GM23338 (cell line): ENCODE measurements at regions not wholly inside any gene's neighbourhood (a gene's known extent, or its start where the extent isn't known, plus 50 kb on each side); places are given as distances from the start of the nearest gene placed in this dataset.

Experiments used
- ATAC-seq: fragments of 200-7000 bp; cut with Tn5 transposase; 3 replicates; pipeline ENCODE4 v1.9.1; 2020
- DNase-seq: peaks from one replicate; pipeline ENCODE4 v3.0.0-alpha.2; 2015; ENCODE audit warnings: low spot score
- H2AFZ ChIP-seq: fragments of 200-600 bp; sonication (generic); 2 replicates; pipeline ENCODE4 v1.8.0; 2016; ENCODE audit warnings: antibody characterized with exemption, mild to moderate bottlenecking, moderate library complexity
- H3F3A ChIP-seq: fragments of 200-600 bp; sonication (generic); replicated peaks from 2 replicates; pipeline ENCODE4 v1.8.0; 2017; ENCODE audit warnings: antibody characterized with exemption, mixed run types, low read depth
- H3K27ac ChIP-seq: fragments of 200-600 bp; sonication (generic); 2 replicates; pipeline ENCODE4 v1.6.1; 2016; ENCODE audit warnings: low read depth
- H3K27me3 ChIP-seq: fragments of 200-600 bp; sonication (generic); 2 replicates; pipeline ENCODE4 v1.8.0; 2016; ENCODE audit warnings: mild to moderate bottlenecking, mixed run types, moderate library complexity; ENCODE audit not compliant: insufficient read depth
- H3K36me3 ChIP-seq: fragments of 200-600 bp; sonication (generic); 2 replicates; pipeline ENCODE4 v1.8.0; 2016; ENCODE audit warnings: mild to moderate bottlenecking; ENCODE audit not compliant: insufficient read depth
- H3K4me1 ChIP-seq: fragments of 200-600 bp; sonication (generic); 2 replicates; pipeline ENCODE4 v1.8.0; 2016; ENCODE audit warnings: mild to moderate bottlenecking, moderate library complexity; ENCODE audit not compliant: insufficient read depth
- H3K4me2 ChIP-seq: fragments of 200-600 bp; sonication (generic); 2 replicates; pipeline ENCODE4 v1.7.1; 2017; ENCODE audit warnings: mixed run types
- H3K4me3 ChIP-seq: fragments of 200-600 bp; sonication (generic); 2 replicates; pipeline ENCODE4 v1.6.1; 2016; ENCODE audit warnings: mixed run types
- H3K79me2 ChIP-seq: fragments of 200-600 bp; sonication (generic); replicated peaks from 2 replicates; pipeline ENCODE4 v1.8.0; 2017; ENCODE audit warnings: mild to moderate bottlenecking; ENCODE audit not compliant: insufficient read depth
- H3K9me2 ChIP-seq: fragments of 200-600 bp; sonication (generic); 2 replicates; pipeline ENCODE4 v1.8.0; 2017; ENCODE audit not compliant: insufficient read depth
- H4K20me1 ChIP-seq: fragments of 200-600 bp; sonication (generic); replicated peaks from 2 replicates; pipeline ENCODE4 v1.8.0; 2017; ENCODE audit warnings: mild to moderate bottlenecking; ENCODE audit not compliant: insufficient read depth
- H3K27ac Mint-ChIP-seq: 2 replicates; pipeline ENCODE4 v1.8.0; 2020; ENCODE audit warnings: inconsistent platforms, mild to moderate bottlenecking, moderate library complexity, mixed read lengths
- H3K27me3 Mint-ChIP-seq: 3 replicates; pipeline ENCODE4 v1.8.0; 2022; ENCODE audit warnings: low read depth, mild to moderate bottlenecking, moderate library complexity, mixed read lengths, inconsistent platforms; ENCODE audit not compliant: insufficient read depth, poor library complexity
- H3K36me3 Mint-ChIP-seq: 3 replicates; pipeline ENCODE4 v1.8.0; 2021; ENCODE audit warnings: low read depth, mild to moderate bottlenecking, inconsistent platforms, moderate library complexity, mixed read lengths
- H3K4me1 Mint-ChIP-seq: 3 replicates; pipeline ENCODE4 v1.8.0; 2020; ENCODE audit warnings: mild to moderate bottlenecking, inconsistent platforms, mixed read lengths
- H3K4me3 Mint-ChIP-seq: 3 replicates; pipeline ENCODE4 v1.8.0; 2021; ENCODE audit warnings: moderate library complexity, mild to moderate bottlenecking, inconsistent platforms, mixed read lengths
- H3K9me3 Mint-ChIP-seq: 3 replicates; pipeline ENCODE4 v1.8.0; 2020; ENCODE audit warnings: moderate library complexity, mild to moderate bottlenecking, inconsistent platforms, mixed read lengths
- CREB1 ChIP-seq: fragments of 250-450 bp; sonication (Bioruptor Pico); IDR thresholded peaks from 2 replicates; pipeline ENCODE4 v1.5.0; 2020; ENCODE audit warnings: low read depth, mild to moderate bottlenecking, moderate library complexity
- CTCF ChIP-seq, 2 experiments: fragments of 200-600 bp in 1 of 2; sonication (generic) in 1 of 2; conservative IDR thresholded peaks; 2 replicates each; pipeline versions ENCODE4 v1.5.1 to v1.6.1; 2016 to 2017; ENCODE audit warnings: antibody characterized with exemption in 2 of 2, low read depth in 2 of 2, mild to moderate bottlenecking in 2 of 2, moderate library complexity in 1 of 2
- ETS1 ChIP-seq: IDR thresholded peaks from 2 replicates; pipeline ENCODE4 v1.6.1; 2016; ENCODE audit warnings: antibody characterized with exemption
- EZH2 ChIP-seq: fragments of 200-600 bp; sonication (generic); IDR thresholded peaks from one replicate; pipeline ENCODE4 v1.8.0; 2017; ENCODE audit warnings: antibody characterized with exemption, mild to moderate bottlenecking, low read depth; ENCODE audit not compliant: unreplicated experiment
- EZH2phosphoT487 ChIP-seq: fragments of 200-600 bp; sonication (generic); IDR thresholded peaks from one replicate; pipeline ENCODE4 v1.8.1; 2018; ENCODE audit warnings: antibody characterized with exemption; ENCODE audit not compliant: unreplicated experiment
- JUNB ChIP-seq: IDR thresholded peaks from one replicate; pipeline ENCODE4 v1.6.1; 2016; ENCODE audit warnings: antibody characterized with exemption; ENCODE audit not compliant: unreplicated experiment
- NANOG ChIP-seq: IDR thresholded peaks from 2 replicates; pipeline ENCODE4 v1.6.1; 2016; ENCODE audit warnings: antibody characterized with exemption, borderline replicate concordance
- POLR2AphosphoS5 ChIP-seq: IDR thresholded peaks from 2 replicates; pipeline ENCODE4 v1.6.1; 2016; ENCODE audit warnings: antibody characterized with exemption, low read depth
- REST ChIP-seq: IDR thresholded peaks from one replicate; pipeline ENCODE4 v1.6.1; 2018; ENCODE audit warnings: antibody characterized with exemption; ENCODE audit not compliant: unreplicated experiment
- STAT1 ChIP-seq: IDR thresholded peaks from one replicate; pipeline ENCODE4 v1.6.1; 2016; ENCODE audit warnings: antibody characterized with exemption; ENCODE audit not compliant: unreplicated experiment
- ZNF114 ChIP-seq: fragments of 250-450 bp; sonication (Bioruptor Pico); IDR thresholded peaks from 2 replicates; pipeline ENCODE4 v1.5.0; 2020; ENCODE audit warnings: mild to moderate bottlenecking, moderate library complexity
- ZNF331 ChIP-seq: fragments of 250-450 bp; sonication (Bioruptor Pico); IDR thresholded peaks from 2 replicates; pipeline ENCODE4 v1.5.0; 2020; ENCODE audit warnings: low read depth, mild to moderate bottlenecking, moderate library complexity
- ZNF462 ChIP-seq: fragments of 250-450 bp; sonication (Bioruptor Pico); IDR thresholded peaks from 2 replicates; pipeline ENCODE4 v1.5.0; 2020; ENCODE audit warnings: mild to moderate bottlenecking, moderate library complexity

GRCh38 chr10:128499956-128500355, 373.7 kb upstream of the MKI67 start:
- Histone ChIP-seq H3K4me3 (no peak overlapping the region), H2AFZ (0 out of 2 replicates have a peak overlapping the region, but pooled peaks have one; percentile 69), H3K27me3 (no peaks in the 10 kb centered on the region), H3K9me2 (no peaks in the 10 kb centered on the region), H3F3A (no peaks in the 10 kb centered on the region), H3K36me3 (no peaks in the 10 kb centered on the region), H3K4me2 (no peak overlapping the region), H4K20me1 (no peaks in the 10 kb centered on the region), H3K79me2 (no peaks in the 10 kb centered on the region), H3K27ac (no peak overlapping the region), H3K4me1 (no peaks in the 10 kb centered on the region)
- peaks cover 7% of the 10 kb centered on the region for H3K27me3 Mint-ChIP-seq
- H3K4me1 Mint-ChIP-seq: peaks cover 9% of the 10 kb centered on the region; the same call in 1 of the 3 replicates
- no peak for DNase-seq
- no peak overlapping the region for H3K4me3 Mint-ChIP-seq
- ATAC-seq: no peak
- no peak for TF ChIP-seq STAT1
- no peak for TF ChIP-seq POLR2AphosphoS5
- TF ChIP-seq REST: no peak
- TF ChIP-seq ZNF114 (CRISPR knock-in tag): no peak
- no peak for TF ChIP-seq JUNB
- TF ChIP-seq EZH2: no peak
- TF ChIP-seq CTCF (conservative IDR thresholded peaks at IDR 0.05; ENCODE audit: low read depth in 2 of 2): no peak
- no peak for TF ChIP-seq ZNF331 (CRISPR knock-in tag)
- no peak for TF ChIP-seq EZH2phosphoT487
- no peak for TF ChIP-seq CREB1 (CRISPR knock-in tag)
- TF ChIP-seq ETS1: no peak
- no peak for TF ChIP-seq NANOG
- TF ChIP-seq ZNF462 (CRISPR knock-in tag): no peak
- H3K9me3 Mint-ChIP-seq: no peaks in the 10 kb centered on the region; the same call in 2 of the 3 replicates
- no peak overlapping the region for H3K27ac Mint-ChIP-seq
- H3K36me3 Mint-ChIP-seq: no peaks in the 10 kb centered on the region
